K562 (cell line): ENCODE measurements at regions not wholly inside any gene's neighbourhood (a gene's known extent, or its start where the extent isn't known, plus 50 kb on each side); places are given as distances from the start of the nearest gene placed in this dataset.

ENCODE experiments used
- KDM4B ChIP-seq, 2 experiments: fragments of 450-650 bp in 1 of 2; sonication (generic) in 1 of 2; IDR thresholded peaks; 2 replicates each; pipeline ENCODE4 v1.6.1; 2016 to 2017; ENCODE audit warnings: borderline replicate concordance in 2 of 2, antibody characterized with exemption in 1 of 2, low read depth in 1 of 2, mild to moderate bottlenecking in 1 of 2
- TSC22D4 ChIP-seq: fragments of 450-650 bp; IDR thresholded peaks from 2 replicates; pipeline ENCODE4 v1.6.1; 2016; ENCODE audit warnings: missing genetic modification characterization, missing biosample characterization, control low read depth

GRCh38 chr5:26690511-26690910, 347.9 kb downstream of the CDH9 start:
- TF ChIP-seq TSC22D4 (tag) (no peak), KDM4B (IDR thresholded peaks at IDR 0.05; ENCODE audit: borderline replicate concordance in 2 of 2, low read depth in 1 of 2) (no peak)
